ENCODE measurements at regions not wholly inside any gene's neighbourhood (a gene's known extent, or its start where the extent isn't known, plus 50 kb on each side); places are given as distances from the start of the nearest gene placed in this dataset.

- 74% methylated on average over 1 of the region's 1 CpG for WGBS (ENCODE audit: insufficient coverage)
- Histone ChIP-seq H3K9me3 (ENCODE audit: control insufficient read depth, insufficient read depth, low read length) (peaks cover 24% of the 10 kb centered on the region), H3K4me3 (ENCODE audit: low read length) (no peak overlapping the region), H3K27ac (ENCODE audit: low read length) (no peak overlapping the region), H3K4me1 (ENCODE audit: control insufficient read depth, insufficient read depth, low read length) (no peaks in the 10 kb centered on the region), H3K36me3 (ENCODE audit: control insufficient read depth, insufficient read depth, low read length) (no peaks in the 10 kb centered on the region), H3K27me3 (ENCODE audit: control insufficient read depth, insufficient read depth, low read length) (no peaks in the 10 kb centered on the region)
- ATAC-seq (no peak), DNase-seq (no peak)
- TF ChIP-seq CTCF (IDR thresholded peaks at IDR 0.05): no peak
- no peaks in the 10 kb centered on the region for H3K27me3 Mint-ChIP-seq (ENCODE audit: low read depth in 2 of 2)
- intact Hi-C loops (cut with micrococcal nuclease): no loop called here
- H3K4me3 Mint-ChIP-seq: no peak overlapping the region
- H3K4me1 Mint-ChIP-seq: no peaks in the 10 kb centered on the region
- no peak overlapping the region for H3K27ac Mint-ChIP-seq
- no peaks in the 10 kb centered on the region for H3K36me3 Mint-ChIP-seq
- H3K9me3 Mint-ChIP-seq: peaks cover 5 to 18% of the 10 kb centered on the region in 2 donors
These were observed 902.6 kb upstream of the EPHA6 start for GRCh38 chr3:95911767-95912166.

- DNase-seq: no peak
- no peaks in the 10 kb centered on the region for H3K4me1 ChIP-seq (ENCODE audit: control insufficient read depth, insufficient read depth, low read length)
- no peaks in the 10 kb centered on the region for H3K9me3 ChIP-seq (ENCODE audit: control insufficient read depth, insufficient read depth, low read length)
- Mint-ChIP-seq H3K4me3 (no peak overlapping the region), H3K27me3 (ENCODE audit: low read depth in 2 of 2) (no peaks in the 10 kb centered on the region), H3K9me3 (peaks cover 14 to 18% of the 10 kb centered on the region in 2 donors), H3K27ac (no peak overlapping the region), H3K36me3 (no peaks in the 10 kb centered on the region), H3K4me1 (no peaks in the 10 kb centered on the region)
- no peak overlapping the region for H3K4me3 ChIP-seq (ENCODE audit: low read length)
- no peaks in the 10 kb centered on the region for H3K36me3 ChIP-seq (ENCODE audit: control insufficient read depth, insufficient read depth, low read length)
- 64% methylated on average over 3 of the region's 3 CpGs for WGBS (ENCODE audit: insufficient coverage)
- intact Hi-C loops (cut with micrococcal nuclease): no loop called here
- no peak for TF ChIP-seq CTCF (IDR thresholded peaks at IDR 0.05)
- no peak for ATAC-seq
- no peak overlapping the region for H3K27ac ChIP-seq (ENCODE audit: low read length)
- no peaks in the 10 kb centered on the region for H3K27me3 ChIP-seq (ENCODE audit: control insufficient read depth, insufficient read depth, low read length)
These were observed 890.7 kb upstream of the EPHA6 start for GRCh38 chr3:95923496-95924210.

- no peak for ATAC-seq
- intact Hi-C loops (cut with micrococcal nuclease): no loop called here
- Histone ChIP-seq H3K4me3 (ENCODE audit: low read length) (no peak overlapping the region), H3K9me3 (ENCODE audit: control insufficient read depth, insufficient read depth, low read length) (peaks cover 3% of the 10 kb centered on the region), H3K27ac (ENCODE audit: low read length) (no peak overlapping the region), H3K4me1 (ENCODE audit: control insufficient read depth, insufficient read depth, low read length) (no peaks in the 10 kb centered on the region), H3K27me3 (ENCODE audit: control insufficient read depth, insufficient read depth, low read length) (no peaks in the 10 kb centered on the region), H3K36me3 (ENCODE audit: control insufficient read depth, insufficient read depth, low read length) (no peaks in the 10 kb centered on the region)
- Mint-ChIP-seq H3K36me3 (no peaks in the 10 kb centered on the region), H3K4me3 (no peak overlapping the region), H3K4me1 (no peaks in the 10 kb centered on the region), H3K9me3 (peaks cover 10 to 20% of the 10 kb centered on the region in 2 donors), H3K27me3 (ENCODE audit: low read depth in 2 of 2) (no peaks in the 10 kb centered on the region), H3K27ac (no peak overlapping the region)
- TF ChIP-seq CTCF (IDR thresholded peaks at IDR 0.05): no peak
- no peak for DNase-seq
- WGBS (ENCODE audit: insufficient coverage): 75% methylated on average over 8 of the region's 9 CpGs
These were observed 887.4 kb upstream of the EPHA6 start for GRCh38 chr3:95926904-95927501.

- TF ChIP-seq CTCF (IDR thresholded peaks at IDR 0.05): no peak
These were observed 880.2 kb upstream of the EPHA6 start for GRCh38 chr3:95934181-95934580.

More at GRCh38 chr3:95934181-95934580, 880.2 kb upstream of the EPHA6 start:
- DNase-seq: no peak
- no peaks in the 10 kb centered on the region for H3K27me3 Mint-ChIP-seq (ENCODE audit: low read depth in 2 of 2)
- H3K27ac Mint-ChIP-seq: no peak overlapping the region
- H3K36me3 ChIP-seq (ENCODE audit: control insufficient read depth, insufficient read depth, low read length): no peaks in the 10 kb centered on the region
- H3K4me1 ChIP-seq (ENCODE audit: control insufficient read depth, insufficient read depth, low read length): no peaks in the 10 kb centered on the region
- peaks cover 8 to 16% of the 10 kb centered on the region in 2 donors for H3K9me3 Mint-ChIP-seq
- H3K4me3 Mint-ChIP-seq: no peak overlapping the region
- H3K9me3 ChIP-seq (ENCODE audit: control insufficient read depth, insufficient read depth, low read length): peaks cover 3% of the 10 kb centered on the region
- no peaks in the 10 kb centered on the region for H3K36me3 Mint-ChIP-seq
- no peak overlapping the region for H3K4me3 ChIP-seq (ENCODE audit: low read length)
- no peak for ATAC-seq
- intact Hi-C loops (cut with micrococcal nuclease): no loop called here
- H3K27me3 ChIP-seq (ENCODE audit: control insufficient read depth, insufficient read depth, low read length): no peaks in the 10 kb centered on the region
- no CpG with 5 or more reads among the region's 1 CpG for WGBS (ENCODE audit: insufficient coverage)
- H3K4me1 Mint-ChIP-seq: no peaks in the 10 kb centered on the region
- no peak overlapping the region for H3K27ac ChIP-seq (ENCODE audit: low read length)

Measured in natural killer cell (primary cell).